Mesenchymal stem cell (in vitro differentiated cells and primary cell): ENCODE measurements at regions not wholly inside any gene's neighbourhood (a gene's known extent, or its start where the extent isn't known, plus 50 kb on each side); places are given as distances from the start of the nearest gene placed in this dataset.

Experiments
- DNase-seq: peaks from one replicate; pipeline ENCODE4 v3.0.0-alpha.2; 2013
- H2AFZ ChIP-seq: one replicate; pipeline ENCODE4 v1.6.1; 2013; ENCODE audit warnings: low read depth, mild to moderate bottlenecking, control low read depth, inconsistent platforms, low read length, moderate library complexity
- H2AK5ac ChIP-seq: 2 replicates; pipeline ENCODE4 v1.6.1; 2013; ENCODE audit warnings: low read length, moderate library complexity, mild to moderate bottlenecking, inconsistent platforms; ENCODE audit not compliant: severe bottlenecking
- H2BK120ac ChIP-seq: one replicate; pipeline ENCODE4 v1.6.1; 2013; ENCODE audit warnings: low read depth, mild to moderate bottlenecking, inconsistent platforms, low read length, moderate library complexity
- H2BK12ac ChIP-seq, 2 experiments: one replicate each; pipeline ENCODE4 v1.6.1; 2013; ENCODE audit warnings: inconsistent platforms in 2 of 2, low read length in 2 of 2, mild to moderate bottlenecking in 2 of 2, moderate library complexity in 2 of 2, control low read depth in 1 of 2
- H2BK15ac ChIP-seq: one replicate; pipeline ENCODE4 v1.6.1; 2013; ENCODE audit warnings: mild to moderate bottlenecking, low read depth, inconsistent platforms; ENCODE audit not compliant: poor library complexity, severe bottlenecking
- H2BK5ac ChIP-seq: 2 replicates; pipeline ENCODE4 v1.6.1; 2013; ENCODE audit warnings: low read depth, mild to moderate bottlenecking, low read length, control low read depth, inconsistent platforms; ENCODE audit not compliant: poor library complexity, severe bottlenecking
- H3K14ac ChIP-seq, 2 experiments: one replicate each; pipeline ENCODE4 v1.6.1; 2013; ENCODE audit warnings: inconsistent platforms in 2 of 2, low read length in 2 of 2, control low read depth in 1 of 2, mild to moderate bottlenecking in 1 of 2, moderate library complexity in 1 of 2
- H3K18ac ChIP-seq, 2 experiments: one replicate each; pipeline ENCODE4 v1.6.1; 2013; ENCODE audit warnings: inconsistent platforms in 2 of 2, low read length in 2 of 2, control low read depth in 1 of 2, low read depth in 1 of 2, mild to moderate bottlenecking in 1 of 2
- H3K23ac ChIP-seq, 2 experiments: one replicate each; pipeline ENCODE4 v1.6.1; 2013; ENCODE audit warnings: inconsistent platforms in 2 of 2, low read length in 2 of 2, mild to moderate bottlenecking in 2 of 2, moderate library complexity in 2 of 2, control low read depth in 1 of 2
- H3K27ac ChIP-seq: 2 replicates; pipeline ENCODE4 v1.5.1; 2013; ENCODE audit warnings: mild to moderate bottlenecking, moderate library complexity, low read length, control low read depth, inconsistent platforms; ENCODE audit not compliant: poor library complexity, severe bottlenecking
- H3K27me3 ChIP-seq, 2 experiments: 2 replicates each; pipeline versions ENCODE4 v1.6.1 to v1.7.0; 2013; ENCODE audit warnings: low read length in 2 of 2, mild to moderate bottlenecking in 2 of 2, moderate library complexity in 2 of 2, control low read depth in 1 of 2, inconsistent platforms in 1 of 2; ENCODE audit not compliant: control insufficient read depth in 1 of 2, insufficient read depth in 1 of 2
- H3K36me3 ChIP-seq, 2 experiments: 2 replicates each; pipeline versions ENCODE4 v1.6.1 to v1.7.0; 2013; ENCODE audit warnings: low read length in 2 of 2, control low read depth in 1 of 2, inconsistent platforms in 1 of 2, low read depth in 1 of 2, mild to moderate bottlenecking in 1 of 2; ENCODE audit not compliant: insufficient read depth in 2 of 2, control insufficient read depth in 1 of 2
- H3K4ac ChIP-seq, 2 experiments: one replicate each; pipeline ENCODE4 v1.6.1; 2013; ENCODE audit warnings: inconsistent platforms in 2 of 2, low read length in 2 of 2, mild to moderate bottlenecking in 2 of 2, moderate library complexity in 2 of 2, control low read depth in 1 of 2, low read depth in 1 of 2
- H3K4me1 ChIP-seq: 2 replicates; pipeline ENCODE4 v1.6.1; 2013; ENCODE audit warnings: low read depth, low read length, control low read depth; ENCODE audit not compliant: control insufficient read depth, insufficient read depth
- H3K4me2 ChIP-seq: 2 replicates; pipeline ENCODE4 v1.6.1; 2013; ENCODE audit warnings: low read length, mild to moderate bottlenecking, inconsistent platforms; ENCODE audit not compliant: poor library complexity, severe bottlenecking
- H3K4me3 ChIP-seq, 2 experiments: 2 replicates each; pipeline versions ENCODE4 v1.5.1 to v1.7.0; 2013; ENCODE audit warnings: low read length in 2 of 2, mild to moderate bottlenecking in 2 of 2, control low read depth in 1 of 2, low read depth in 1 of 2; ENCODE audit not compliant: insufficient read depth in 1 of 2
- H3K79me1 ChIP-seq: replicated peaks from 2 replicates; pipeline ENCODE4 v1.6.1; 2013; ENCODE audit warnings: mild to moderate bottlenecking, control low read depth, low read length, inconsistent platforms; ENCODE audit not compliant: poor library complexity, severe bottlenecking
- H3K9ac ChIP-seq: 2 replicates; pipeline ENCODE4 v1.7.0; 2013; ENCODE audit warnings: mild to moderate bottlenecking, low read length, moderate library complexity
- H3K9me3 ChIP-seq: 2 replicates; pipeline ENCODE4 v1.7.0; 2013; ENCODE audit warnings: mild to moderate bottlenecking, low read length; ENCODE audit not compliant: control insufficient read depth
- H4K8ac ChIP-seq: one replicate; pipeline ENCODE4 v1.6.1; 2013; ENCODE audit warnings: inconsistent platforms, mild to moderate bottlenecking, low read length, moderate library complexity
- H4K91ac ChIP-seq: one replicate; pipeline ENCODE4 v1.6.1; 2013; ENCODE audit warnings: mild to moderate bottlenecking, low read length, inconsistent platforms
- WGBS: methylation state at CpG from one replicate; pipeline ENCODE4 v1.1.7; 2013; ENCODE audit warnings: mixed read lengths; 5-methylcytosine and 5-hydroxymethylcytosine counted together

DNA sequence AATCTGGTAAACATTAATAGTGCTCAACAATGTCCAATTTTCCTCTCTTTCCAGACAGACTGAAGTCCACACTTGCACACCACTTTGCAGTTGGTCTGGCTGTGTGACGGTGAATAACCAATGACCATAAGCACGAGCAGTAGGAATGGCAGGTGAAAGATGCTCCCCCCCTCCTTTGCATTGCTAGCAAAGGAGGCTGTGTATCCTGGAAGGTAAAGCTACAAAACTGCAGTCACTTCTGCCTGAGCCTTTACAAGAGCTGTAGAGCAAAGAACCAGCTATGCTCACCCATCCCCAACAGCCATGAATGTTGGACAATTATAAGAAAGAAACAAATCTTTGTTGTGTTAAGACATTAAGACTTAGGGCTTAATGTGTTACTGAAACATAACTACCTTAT is 178.0 kb downstream of the IPMK start:
- H3K27ac ChIP-seq, result no peak overlapping the region
- H2AK5ac ChIP-seq, result no peak overlapping the region
- no peaks in the 10 kb centered on the region for H3K9me3 ChIP-seq
- H3K4me3 ChIP-seq, result no peak overlapping the region
- no peak for DNase-seq
- no peak overlapping the region for H3K9ac ChIP-seq
- peaks cover 0 to 41% of the 10 kb centered on the region in 2 experiments for H3K27me3 ChIP-seq
- H4K91ac ChIP-seq, result no peak overlapping the region
- no peak overlapping the region for H4K8ac ChIP-seq
- H2BK120ac ChIP-seq, result no peak overlapping the region
- no peak overlapping the region for H2BK15ac ChIP-seq
- H2BK5ac ChIP-seq, result no peak overlapping the region
- H3K79me1 ChIP-seq, result no peaks in the 10 kb centered on the region
- H3K4ac ChIP-seq, result no peak overlapping the region
- no peak overlapping the region for H2BK12ac ChIP-seq
- H3K14ac ChIP-seq, result no peak overlapping the region
- WGBS, result 67% methylated on average over 2 of the region's 2 CpGs
- no peak overlapping the region for H3K23ac ChIP-seq
- H3K4me1 ChIP-seq, result no peaks in the 10 kb centered on the region
- H2AFZ ChIP-seq, result no peak overlapping the region
- no peak overlapping the region for H3K18ac ChIP-seq
- H3K36me3 ChIP-seq, result no peaks in the 10 kb centered on the region
- no peak overlapping the region for H3K4me2 ChIP-seq

DNA sequence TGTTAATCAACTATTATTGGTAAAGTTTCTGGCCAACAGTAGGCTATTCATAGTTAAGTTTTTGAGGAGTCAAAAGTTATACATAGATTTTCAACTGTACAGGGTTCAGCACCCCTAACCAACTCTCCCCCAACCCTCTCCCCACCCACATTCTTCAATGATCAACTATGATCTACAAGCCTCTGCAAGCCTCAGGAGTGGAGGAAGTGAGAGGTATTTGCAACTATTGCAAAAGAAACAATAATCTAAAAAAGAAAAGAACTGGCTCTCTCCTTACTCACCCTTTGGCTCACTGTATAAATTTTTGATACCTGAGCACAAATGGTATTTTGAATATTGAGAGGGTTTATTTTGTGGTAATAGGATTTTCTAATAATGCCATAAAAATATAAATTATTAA is 179.8 kb downstream of the IPMK start:
- Histone ChIP-seq H2AFZ (no peak overlapping the region), H3K23ac (no peak overlapping the region), H2BK15ac (no peak overlapping the region), H3K27me3 (peaks cover 0 to 34% of the 10 kb centered on the region in 2 experiments), H3K4me1 (no peaks in the 10 kb centered on the region), H3K27ac (no peak overlapping the region), H3K14ac (no peak overlapping the region), H3K9ac (no peak overlapping the region), H3K79me1 (no peaks in the 10 kb centered on the region), H3K4me2 (no peak overlapping the region), H4K8ac (no peak overlapping the region), H2BK120ac (no peak overlapping the region), H3K9me3 (no peaks in the 10 kb centered on the region), H3K4ac (no peak overlapping the region), H2AK5ac (no peak overlapping the region), H3K4me3 (no peak overlapping the region), H3K18ac (no peak overlapping the region), H2BK5ac (no peak overlapping the region), H2BK12ac (no peak overlapping the region), H3K36me3 (no peaks in the 10 kb centered on the region), H4K91ac (no peak overlapping the region)
- no peak for DNase-seq

DNA sequence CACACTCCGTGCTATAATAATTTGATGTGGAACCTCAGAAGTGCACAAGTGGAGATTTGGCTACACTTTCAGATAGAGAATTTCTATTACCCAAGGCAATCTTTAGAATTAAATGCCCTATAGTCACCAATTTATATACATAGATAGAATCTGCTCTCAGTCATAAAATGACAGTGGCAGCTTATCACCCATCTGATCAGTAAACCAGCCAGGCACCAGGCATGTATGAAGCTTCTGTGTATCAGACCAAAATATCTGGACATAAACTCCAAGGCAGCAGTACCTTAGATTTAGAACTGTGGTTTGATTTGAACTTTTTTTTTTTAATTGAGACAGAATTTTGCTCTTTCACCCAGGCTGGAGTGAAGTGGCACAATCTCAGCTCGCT is 180.9 kb downstream of the IPMK start:
- Histone ChIP-seq H3K14ac (no peak overlapping the region), H3K18ac (no peak overlapping the region), H4K8ac (no peak overlapping the region), H3K27me3 (peaks cover 0 to 30% of the 10 kb centered on the region in 2 experiments), H3K23ac (no peak overlapping the region), H2BK15ac (no peak overlapping the region), H3K9me3 (no peaks in the 10 kb centered on the region), H3K4ac (no peak overlapping the region), H2AK5ac (no peak overlapping the region), H2AFZ (no peak overlapping the region), H2BK120ac (no peak overlapping the region), H2BK12ac (no peak overlapping the region), H3K36me3 (no peaks in the 10 kb centered on the region), H3K27ac (no peak overlapping the region), H4K91ac (no peak overlapping the region), H2BK5ac (no peak overlapping the region), H3K9ac (no peak overlapping the region), H3K79me1 (no peaks in the 10 kb centered on the region), H3K4me3 (no peak overlapping the region), H3K4me1 (no peaks in the 10 kb centered on the region), H3K4me2 (no peak overlapping the region)
- no peak for DNase-seq
- WGBS, result 100% methylated on average over 1 of the region's 2 CpGs

- no peak overlapping the region for H2BK120ac ChIP-seq
- no peaks in the 10 kb centered on the region for H3K9me3 ChIP-seq
- DNase-seq, result no peak
- no peak overlapping the region for H3K18ac ChIP-seq
- no peak overlapping the region for H3K27ac ChIP-seq
- no peak overlapping the region for H3K9ac ChIP-seq
- H2AFZ ChIP-seq, result no peak overlapping the region
- H4K8ac ChIP-seq, result no peak overlapping the region
- no peak overlapping the region for H3K4me2 ChIP-seq
- no peak overlapping the region for H2BK5ac ChIP-seq
- H3K14ac ChIP-seq, result no peak overlapping the region
- H3K4me1 ChIP-seq, result no peaks in the 10 kb centered on the region
- H3K36me3 ChIP-seq, result no peaks in the 10 kb centered on the region
- H3K4ac ChIP-seq, result no peak overlapping the region
- no peak overlapping the region for H4K91ac ChIP-seq
- H3K4me3 ChIP-seq, result no peak overlapping the region
- H3K79me1 ChIP-seq, result no peaks in the 10 kb centered on the region
- no peak overlapping the region for H2BK15ac ChIP-seq
- no peak overlapping the region for H2BK12ac ChIP-seq
- H3K27me3 ChIP-seq, result peaks cover 0 to 30% of the 10 kb centered on the region in 2 experiments
- no peak overlapping the region for H2AK5ac ChIP-seq
- no peak overlapping the region for H3K23ac ChIP-seq
- 85% methylated on average over 2 of the region's 2 CpGs for WGBS
Observed at GRCh38 chr10:58086144-58086762, 181.4 kb downstream of the IPMK start.
